Stimulated activated CD8-positive, alpha-beta memory T cell treated with anti-CD3 and anti-CD28 coated beads, Interleukin-7, amount 100 ng/mL, for 48 hours (primary cell): ENCODE measurements at regions not wholly inside any gene's neighbourhood (a gene's known extent, or its start where the extent isn't known, plus 50 kb on each side); places are given as distances from the start of the nearest gene placed in this dataset.

Source experiments
- DNase-seq, 2 donors: peaks; one replicate each; pipeline ENCODE4 v3.0.0-alpha.2; 2020; ENCODE audit warnings: low read depth in 1 of 2; ENCODE audit errors: extremely low read depth in 1 of 2

DNA sequence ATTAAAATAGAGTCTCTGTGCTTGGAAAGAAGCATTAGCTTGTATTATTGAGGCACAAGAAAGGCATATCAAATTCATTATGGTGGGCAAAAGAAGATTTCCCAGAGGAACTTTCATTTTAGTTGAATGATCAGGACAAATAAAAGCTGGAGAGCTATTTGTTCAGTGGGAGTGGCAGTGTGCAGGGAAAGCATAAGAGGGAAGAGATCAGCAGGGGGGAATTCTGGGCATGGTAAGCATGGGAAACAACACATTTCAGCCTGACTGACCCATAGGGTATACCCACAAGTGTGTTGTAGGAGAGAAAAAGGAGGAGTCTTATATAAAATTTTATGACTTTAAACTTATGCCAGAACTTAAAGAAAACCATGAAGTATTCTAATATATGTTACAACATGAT is 167.7 kb upstream of the RASA1 start:
- DNase-seq = no peak

DNA sequence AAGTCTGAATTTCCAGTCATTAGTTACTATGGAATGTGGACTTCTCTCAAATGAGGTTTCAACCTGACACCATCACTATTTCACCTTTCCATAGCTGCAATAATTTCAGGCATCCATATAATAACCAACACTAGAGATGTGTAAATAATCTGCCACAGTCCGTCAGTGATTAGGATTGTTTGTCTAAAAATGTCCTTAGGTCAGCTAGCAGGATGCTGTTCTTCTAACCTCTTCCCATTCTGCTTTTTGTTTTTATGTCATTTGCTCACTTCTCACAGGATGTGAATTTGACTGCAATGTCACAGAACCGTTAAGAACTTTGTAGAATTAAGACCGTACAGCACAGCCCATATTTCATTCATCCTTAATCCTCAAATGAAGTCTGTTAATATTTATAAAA is 166.4 kb upstream of the RASA1 start:
- DNase-seq = no peak

DNA sequence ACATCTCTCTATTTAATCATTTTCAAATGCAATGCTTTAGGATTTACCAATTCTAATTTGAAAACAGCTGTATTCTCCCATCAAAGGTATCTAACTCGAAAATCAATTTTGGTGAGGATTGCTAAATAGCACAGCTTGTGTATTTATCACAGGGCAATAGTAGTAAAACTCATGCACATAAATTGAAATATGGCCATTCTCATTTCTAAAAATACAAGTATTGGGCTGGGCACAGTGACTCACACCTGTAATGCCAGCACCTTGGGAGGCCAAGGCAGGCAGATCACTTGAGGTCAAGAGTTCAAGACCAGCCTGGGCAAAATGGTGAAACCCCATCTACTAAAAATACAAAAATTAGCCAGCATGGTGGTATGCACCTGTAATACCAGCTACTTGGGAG is 164.8 kb upstream of the RASA1 start:
- no peak for DNase-seq

DNA sequence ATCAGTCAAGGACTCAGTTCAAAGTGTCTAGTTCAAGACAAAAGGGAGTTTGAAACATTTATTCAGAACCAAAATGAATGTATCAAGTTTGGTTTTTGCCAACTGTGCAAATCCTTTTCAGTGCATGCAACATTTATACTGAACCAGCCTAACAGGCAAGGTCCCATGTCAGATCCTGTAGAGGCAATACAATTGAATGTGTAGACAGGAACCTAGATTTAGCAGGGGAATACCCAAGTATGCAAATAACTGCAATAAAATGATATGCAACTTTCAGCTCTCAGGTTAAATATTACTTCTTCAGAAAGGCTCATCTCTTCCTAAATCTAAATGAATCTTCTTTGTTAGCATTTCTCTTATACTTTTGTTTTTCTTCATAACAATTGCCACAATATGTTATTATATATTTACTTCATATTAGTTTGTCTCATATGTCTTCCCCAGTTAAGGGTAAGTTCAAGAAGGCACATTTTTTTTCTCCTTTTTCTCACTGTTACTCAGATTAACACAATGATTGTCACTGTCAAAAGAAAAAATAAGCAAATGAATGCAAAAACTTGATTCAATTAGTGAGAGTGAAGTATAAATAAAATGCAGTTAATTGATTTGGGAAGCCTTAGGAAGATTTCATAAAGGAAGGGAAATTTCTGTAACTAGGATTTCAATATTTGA is 163.9 kb upstream of the RASA1 start:
- DNase-seq = no peak

DNA sequence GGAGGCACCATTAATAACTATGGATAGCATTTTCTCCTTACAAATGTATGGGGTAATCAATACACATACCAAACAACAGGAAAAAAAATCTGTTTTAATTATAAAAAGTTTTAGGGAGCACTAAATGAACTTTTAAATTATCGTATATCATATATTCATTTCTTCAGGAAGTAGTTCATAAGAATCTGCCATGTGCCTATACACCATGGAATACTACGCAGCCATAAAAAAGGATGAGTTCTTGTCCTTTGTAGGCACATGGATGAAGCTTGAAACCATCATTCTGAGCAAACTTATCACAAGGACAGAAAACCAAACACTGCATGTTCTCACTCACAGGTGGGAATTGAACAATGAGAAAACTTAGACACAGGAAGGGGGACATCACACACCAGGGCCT is 162.1 kb upstream of the RASA1 start:
- no peak for DNase-seq

DNA sequence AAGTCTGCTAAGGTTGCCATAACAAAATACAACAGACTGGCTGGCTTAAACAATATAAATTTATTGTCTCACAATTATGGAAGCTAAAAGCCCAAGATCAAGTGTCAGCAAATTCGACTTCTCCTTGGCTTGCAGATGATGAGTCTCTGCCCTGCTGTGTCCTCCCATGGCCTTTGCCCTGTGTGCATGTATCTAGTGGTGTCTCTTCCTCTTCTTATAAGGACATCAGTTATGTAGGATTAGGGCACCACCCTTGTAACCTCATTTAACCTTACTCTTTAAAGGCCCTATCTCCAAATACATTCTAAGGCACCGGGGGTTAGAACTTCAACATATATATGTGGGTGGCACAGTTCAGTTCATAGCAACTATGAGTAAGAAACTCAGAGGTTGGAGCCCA is 157.9 kb upstream of the RASA1 start:
- no peak for DNase-seq

DNA sequence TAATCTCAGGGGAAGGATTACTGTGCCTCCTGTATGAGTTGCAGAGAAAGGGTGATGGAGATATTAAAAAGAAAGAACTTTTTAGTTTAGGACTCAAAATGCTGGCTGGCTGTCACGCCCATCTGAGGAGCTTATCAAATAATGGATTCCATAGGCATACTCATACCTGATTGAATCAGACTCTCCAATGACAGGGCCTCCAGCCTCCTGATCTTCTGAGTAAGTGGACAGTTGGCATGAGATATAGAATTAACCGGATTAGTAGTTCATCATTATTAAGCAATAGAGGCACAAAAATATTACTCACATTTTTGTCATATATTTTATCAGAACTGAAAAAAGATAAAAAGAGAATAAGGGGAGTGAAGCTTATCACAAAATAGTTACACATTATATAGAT is 157.0 kb upstream of the RASA1 start:
- no peak for DNase-seq

DNA sequence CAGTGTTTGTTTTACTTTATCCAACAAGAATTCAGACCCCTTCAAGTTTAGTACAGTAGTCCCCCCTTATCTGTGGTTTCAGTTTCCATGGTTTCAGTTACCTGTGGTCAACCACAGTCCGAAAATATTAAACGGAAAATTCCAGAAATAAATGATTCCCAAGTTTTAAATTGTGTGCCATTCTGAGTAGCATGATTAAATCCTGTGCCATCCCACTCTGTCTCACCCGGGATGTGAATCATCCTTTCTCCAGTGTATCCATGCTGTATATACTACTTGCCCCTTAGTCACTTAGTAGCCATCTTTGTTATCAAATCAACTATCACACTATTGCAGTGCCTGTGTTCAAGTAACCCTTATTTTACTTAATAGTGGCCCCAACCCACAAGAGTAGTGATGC is 153.8 kb upstream of the RASA1 start:
- DNase-seq = no peak

DNA sequence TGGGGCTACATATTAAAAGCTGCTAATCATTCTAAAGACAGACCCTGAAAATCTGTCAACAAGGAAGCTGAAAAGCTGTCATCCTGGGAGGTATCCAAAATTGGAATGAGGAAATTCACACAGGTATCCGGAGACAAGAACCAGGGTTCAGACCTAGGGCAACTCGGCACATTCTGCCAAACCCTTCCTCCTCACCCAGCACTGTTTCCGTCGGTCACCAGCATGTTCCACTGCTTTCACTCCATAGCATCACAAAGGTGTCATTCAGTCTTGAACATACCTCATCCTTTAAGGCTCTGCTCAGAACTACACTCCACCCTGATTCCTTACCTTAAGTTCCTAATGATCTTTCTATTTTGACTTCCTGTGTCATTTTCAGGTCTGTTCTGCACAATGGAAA is 153.1 kb upstream of the RASA1 start:
- no peak for DNase-seq

DNA sequence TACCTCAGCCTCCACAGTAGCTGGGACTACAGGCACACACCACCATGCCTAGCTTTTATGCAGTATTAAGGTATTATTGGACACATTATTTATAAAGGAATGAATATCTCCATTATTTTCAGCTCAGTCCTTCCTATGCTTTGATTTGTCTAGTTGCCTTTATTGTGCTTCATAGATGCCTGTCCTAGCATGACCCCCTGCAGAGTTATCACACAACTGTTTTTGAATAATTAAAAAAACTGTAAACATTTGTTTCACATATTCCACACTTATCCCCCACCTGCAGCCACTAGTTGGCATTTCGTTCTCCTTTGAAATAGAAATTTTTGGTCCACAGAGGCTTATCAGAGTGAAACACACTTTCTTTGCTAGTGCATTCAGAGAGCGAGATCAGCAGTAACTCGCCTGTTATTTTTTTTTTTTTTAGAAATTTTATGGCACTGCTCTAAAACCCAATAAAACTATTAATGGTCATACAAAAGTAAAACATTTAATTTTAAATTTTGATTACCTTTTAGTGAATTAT is 151.8 kb upstream of the RASA1 start:
- DNase-seq = no peak

DNA sequence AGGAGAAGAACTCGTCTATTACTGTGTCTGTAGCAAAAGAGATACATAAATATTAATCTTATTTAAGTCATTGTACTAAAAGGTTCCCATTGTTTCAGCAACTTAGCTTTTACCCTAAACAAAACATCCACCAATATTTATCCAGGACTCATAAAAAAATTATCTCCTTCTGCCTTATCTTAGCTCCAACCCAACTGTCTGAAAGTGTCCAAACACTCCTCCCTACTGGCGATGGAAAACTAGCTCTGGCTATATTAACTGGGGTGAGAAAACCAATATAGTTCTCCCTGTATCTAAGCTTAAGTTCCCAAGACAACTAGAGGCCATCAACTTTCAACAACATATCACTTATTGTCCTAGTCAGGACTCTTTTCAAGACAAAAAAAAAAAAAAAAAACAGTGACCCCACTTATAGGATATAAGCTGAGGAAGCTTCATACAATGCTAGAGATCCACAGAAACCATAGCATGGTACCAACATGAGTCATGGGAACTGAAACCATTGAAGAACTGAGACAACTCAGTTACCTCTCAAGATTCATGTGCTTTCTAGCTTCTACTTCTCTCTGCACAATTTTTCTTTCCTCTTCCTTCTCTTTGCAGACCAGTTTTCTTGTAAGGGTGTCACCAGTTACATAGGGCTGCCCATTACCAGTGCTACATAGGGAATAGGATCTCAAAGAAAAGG is 150.7 kb upstream of the RASA1 start:
- no peak for DNase-seq

DNA sequence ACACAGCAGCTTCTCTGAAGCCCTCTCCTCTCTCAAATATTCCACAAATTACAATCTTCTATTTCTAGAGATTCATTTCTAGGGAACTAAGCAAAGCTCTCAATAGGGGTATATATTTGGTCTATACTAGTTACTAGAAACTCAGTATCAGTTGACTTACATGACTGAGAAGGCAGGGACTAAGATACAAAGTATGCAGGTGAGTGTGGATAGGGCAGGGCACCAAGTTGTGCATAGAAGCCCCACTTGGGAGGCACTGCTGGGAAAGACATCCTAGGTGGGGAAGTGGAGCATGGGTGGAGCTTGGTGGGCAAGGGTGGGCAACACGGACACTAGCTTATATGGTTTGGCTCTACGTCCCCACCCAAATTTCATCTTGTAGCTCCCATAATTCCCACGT is 148.1 kb upstream of the RASA1 start:
- DNase-seq = no peak

DNA sequence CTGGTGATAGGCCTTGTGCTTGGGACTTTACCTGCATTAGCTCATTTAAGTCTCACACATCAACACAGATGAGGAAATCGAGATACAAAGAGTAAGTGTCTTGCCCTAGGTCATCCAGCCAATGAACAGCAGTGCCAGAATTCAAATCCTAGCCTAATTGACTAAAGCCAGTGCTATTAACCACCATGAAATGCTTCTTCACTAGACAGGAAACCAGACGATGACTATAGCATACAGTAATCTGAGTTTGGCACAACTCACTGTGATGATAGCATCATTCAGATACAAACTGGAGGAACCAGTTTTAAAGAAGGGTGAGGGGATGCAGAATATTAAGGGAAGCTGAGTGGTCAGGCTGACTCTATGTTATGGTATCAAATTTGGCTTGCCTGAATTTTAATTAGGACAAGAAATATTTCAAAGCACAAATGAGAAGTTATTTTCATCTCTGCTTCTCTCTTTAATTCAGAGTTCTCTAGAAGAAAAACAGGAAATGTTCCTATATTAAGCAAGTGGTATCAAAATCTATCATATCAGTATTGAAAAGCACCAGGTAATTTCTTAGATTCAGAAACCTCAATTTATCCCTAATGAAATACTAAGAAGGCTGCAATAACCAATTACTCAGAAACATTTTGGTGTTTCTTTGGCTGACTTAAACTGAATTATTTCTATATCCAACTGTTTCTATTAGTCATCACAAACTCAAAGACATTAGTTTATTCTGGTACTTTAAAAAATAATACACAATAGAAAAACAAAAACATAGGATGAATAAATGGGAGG is 147.0 kb upstream of the RASA1 start:
- DNase-seq = no peak

DNA sequence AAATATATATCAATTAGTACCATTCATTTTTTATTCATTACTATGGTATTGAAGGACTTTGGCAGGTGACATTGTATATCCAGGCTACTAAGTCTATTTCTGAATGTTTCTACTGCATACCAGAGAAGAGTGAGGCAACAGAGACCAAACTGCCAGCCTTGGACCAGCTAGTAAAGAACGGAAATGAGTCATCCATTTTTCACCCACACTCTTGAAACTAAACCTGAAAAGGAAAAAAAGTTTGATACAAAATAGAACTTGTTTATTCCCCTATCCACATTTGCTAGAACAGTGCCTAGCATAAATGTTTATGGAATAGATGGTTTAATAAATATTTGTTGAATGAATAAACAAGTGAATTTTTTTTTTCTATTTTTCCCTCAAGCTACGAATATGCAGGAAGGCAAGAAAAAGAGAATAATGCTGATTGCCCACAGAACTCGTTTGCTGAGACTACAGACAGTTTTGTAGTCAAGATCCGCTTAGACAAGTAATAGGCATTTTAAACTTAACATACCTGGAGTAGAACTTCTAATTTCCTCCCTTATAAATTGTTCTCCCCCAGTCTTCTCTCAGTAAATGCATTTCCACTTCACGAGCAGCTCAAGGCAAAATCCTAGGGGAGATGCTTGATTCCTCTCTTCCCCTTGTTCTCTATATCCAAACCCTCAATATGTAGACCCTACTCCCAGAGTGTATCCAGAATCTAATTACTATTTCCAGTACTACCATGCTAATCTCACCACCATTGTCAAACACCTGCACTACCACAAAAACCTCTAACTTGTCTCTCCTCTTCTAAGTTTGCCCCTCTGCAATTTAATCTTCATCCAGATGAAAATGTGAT is 146.2 kb upstream of the RASA1 start:
- peak in 1 of 2 donors; percentile 16 for DNase-seq

DNA sequence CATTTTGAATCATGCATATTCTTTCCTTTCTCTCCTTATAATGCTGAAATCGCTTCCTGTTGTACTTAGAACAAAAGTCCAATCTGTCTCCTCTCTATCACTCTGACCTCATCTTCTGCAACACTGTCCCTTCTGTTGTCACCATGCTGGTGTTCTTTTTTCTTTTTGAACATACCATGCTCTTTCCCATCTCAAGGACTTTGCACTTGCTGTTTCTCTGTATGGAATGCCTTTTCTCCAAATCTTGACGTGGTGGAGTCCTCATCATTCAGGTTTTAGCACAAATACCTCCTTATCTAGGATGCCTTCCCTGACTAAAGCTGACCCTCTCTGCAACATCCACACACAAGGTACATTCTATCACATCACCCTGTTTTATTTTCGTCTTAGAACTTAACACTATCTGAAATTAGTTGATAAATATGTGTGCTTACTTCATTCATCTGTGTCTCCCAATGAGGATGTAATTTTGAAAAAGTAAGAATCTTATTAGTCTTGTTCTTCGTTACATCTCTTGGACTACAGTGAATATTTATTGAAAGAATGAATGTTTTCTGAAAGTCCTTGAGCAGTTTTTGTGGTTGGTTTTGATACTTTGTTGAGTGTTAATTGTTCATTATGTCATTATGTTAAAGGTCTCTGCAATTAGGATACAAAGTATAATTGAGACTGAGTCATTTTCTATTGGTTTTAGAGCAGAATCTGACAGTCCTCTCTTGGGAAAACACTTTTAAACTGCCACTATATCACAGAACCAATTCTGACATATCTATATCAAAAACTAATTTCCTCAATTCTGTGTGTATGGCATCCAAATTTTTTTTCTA is 145.3 kb upstream of the RASA1 start:
- no peak for DNase-seq

DNA sequence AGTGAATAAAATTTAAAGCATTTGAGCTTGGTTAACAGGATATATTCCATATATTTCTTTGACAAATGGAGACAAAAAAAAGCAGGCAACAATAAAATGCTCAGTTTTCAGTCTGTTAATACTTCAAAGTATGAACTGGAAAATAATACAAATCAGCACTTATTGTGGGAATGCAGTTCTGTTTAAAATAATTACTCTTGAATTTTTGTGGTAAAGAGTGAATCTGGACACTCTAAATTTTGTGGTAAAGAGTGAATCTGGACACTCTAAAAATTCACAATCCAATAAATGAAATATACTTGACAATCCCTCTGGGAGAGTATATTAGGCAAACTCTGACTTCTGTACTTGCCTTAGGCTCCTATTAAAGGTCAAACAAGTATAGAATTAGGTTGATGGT is 141.9 kb upstream of the RASA1 start:
- DNase-seq = no peak

DNA sequence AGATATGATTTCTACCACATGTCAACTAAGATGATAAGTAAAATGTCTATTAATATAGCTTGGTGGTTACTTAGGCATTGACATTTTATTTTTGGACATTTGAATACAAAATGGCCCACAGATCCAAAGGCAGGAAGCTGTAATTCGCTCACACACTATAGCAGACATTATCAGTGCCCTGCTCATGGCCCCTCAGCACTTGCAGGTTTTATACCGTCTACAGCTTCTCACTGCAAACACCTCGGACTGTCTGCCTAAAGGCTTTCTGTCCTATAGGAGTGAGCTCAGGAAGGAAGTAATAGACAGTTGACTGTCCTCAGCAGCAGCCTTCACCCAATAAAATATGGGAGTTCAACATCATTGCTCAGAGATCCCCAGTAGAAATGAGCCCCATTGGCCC is 140.8 kb upstream of the RASA1 start:
- DNase-seq = no peak

DNA sequence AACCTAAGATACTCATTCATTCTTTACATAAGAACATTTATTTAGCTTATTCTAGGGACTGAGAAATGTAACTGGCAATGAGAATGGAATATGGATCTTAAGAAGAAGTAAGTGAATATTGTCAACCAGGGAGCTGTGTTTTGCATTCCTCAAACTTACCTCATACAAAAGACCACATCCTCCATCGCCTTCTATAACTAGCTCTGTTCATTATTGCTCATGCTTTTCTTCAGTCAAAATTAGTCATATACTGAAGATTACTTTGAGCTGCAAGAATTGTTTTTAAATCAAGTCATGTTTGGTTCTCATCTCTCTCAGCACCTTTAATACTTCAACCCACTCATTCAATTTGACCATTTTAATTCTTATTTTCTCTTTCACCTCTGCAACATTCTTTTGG is 140.3 kb upstream of the RASA1 start:
- no peak for DNase-seq

DNA sequence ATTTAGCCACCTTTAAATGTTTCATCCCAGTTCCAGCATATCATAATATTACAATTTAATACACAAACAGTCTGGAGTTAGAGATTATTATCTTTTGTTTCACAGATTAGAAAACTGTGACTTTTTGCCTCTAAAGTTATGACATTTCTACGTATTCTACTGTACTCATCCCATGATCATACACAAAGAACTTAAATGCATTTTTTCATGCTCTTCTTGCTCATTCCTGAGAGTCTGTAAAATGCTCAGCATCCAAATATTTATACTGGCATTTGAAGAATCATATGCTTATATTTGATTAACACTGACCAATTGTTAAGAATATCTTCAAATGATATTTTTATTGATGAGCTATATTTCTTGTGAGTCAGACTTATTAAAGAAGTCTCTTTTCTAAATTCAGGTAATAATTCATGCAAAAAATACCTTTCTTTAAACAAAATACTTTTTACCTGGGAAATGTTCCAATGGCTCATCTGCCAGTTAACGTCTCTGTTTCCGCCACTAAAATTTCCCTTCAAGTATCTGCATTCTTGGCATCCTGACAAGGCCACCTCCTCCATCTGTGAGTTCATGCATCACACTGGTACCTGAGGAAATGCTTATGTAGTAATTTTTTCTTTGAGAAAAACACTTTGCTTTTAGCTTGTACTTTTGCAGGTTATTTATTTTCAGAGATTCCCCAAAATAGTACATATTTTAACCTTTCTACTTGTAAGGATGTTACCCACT is 139.6 kb upstream of the RASA1 start:
- no peak for DNase-seq
